Sigmoid colon (tissue), 4 donors: ENCODE measurements at regions not wholly inside any gene's neighbourhood (a gene's known extent, or its start where the extent isn't known, plus 50 kb on each side); places are given as distances from the start of the nearest gene placed in this dataset.
"Not testable (repeated sequence)": the region's sequence is repeated elsewhere in the genome, so short reads cannot be mapped to it uniquely, and the experiment has no call there.

Source experiments
- EP300 ChIP-seq, 4 donors: sonication (generic); formaldehyde crosslinking; IDR thresholded peaks; one replicate each; pipeline ENCODE4 v1.6.1; 2017; ENCODE audit warnings: antibody characterized with exemption in 4 of 4
- POLR2A ChIP-seq, 2 donors: fragments of 450-650 bp; IDR thresholded peaks; one replicate each; pipeline ENCODE4 v1.6.1; 2016; ENCODE audit warnings: antibody characterized with exemption in 2 of 2, mild to moderate bottlenecking in 2 of 2, moderate library complexity in 2 of 2
- TF ChIP-seq, protein P1 (sequence below), 4 experiments: fragments of 450-650 bp in 3 of 4; fragments of 200-600 bp in 1 of 4; IDR thresholded peaks; one replicate each; pipeline ENCODE4 v1.5.1; 2016 to 2019; ENCODE audit warnings: antibody characterized with exemption in 4 of 4, mild to moderate bottlenecking in 3 of 4, moderate library complexity in 2 of 4

DNA sequence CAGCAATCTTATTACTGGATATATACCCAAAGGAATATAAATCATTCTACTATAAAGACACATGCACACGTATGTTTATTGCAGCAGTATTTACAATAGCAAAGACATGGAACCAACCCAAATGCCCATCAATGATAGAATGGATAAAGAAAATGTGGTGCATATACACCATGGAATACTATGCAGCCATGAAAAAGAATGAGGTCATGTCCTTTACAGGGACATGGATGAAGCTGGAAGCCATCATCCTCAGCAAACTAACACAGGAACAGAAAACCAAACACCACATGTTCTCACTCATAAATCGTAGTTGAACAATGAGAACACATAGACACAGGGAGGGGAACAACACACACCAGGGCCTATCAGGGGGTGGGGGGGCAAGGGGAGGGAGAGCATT is 353.9 kb upstream of the ATP10A start:
- TF ChIP-seq, protein P1, sequence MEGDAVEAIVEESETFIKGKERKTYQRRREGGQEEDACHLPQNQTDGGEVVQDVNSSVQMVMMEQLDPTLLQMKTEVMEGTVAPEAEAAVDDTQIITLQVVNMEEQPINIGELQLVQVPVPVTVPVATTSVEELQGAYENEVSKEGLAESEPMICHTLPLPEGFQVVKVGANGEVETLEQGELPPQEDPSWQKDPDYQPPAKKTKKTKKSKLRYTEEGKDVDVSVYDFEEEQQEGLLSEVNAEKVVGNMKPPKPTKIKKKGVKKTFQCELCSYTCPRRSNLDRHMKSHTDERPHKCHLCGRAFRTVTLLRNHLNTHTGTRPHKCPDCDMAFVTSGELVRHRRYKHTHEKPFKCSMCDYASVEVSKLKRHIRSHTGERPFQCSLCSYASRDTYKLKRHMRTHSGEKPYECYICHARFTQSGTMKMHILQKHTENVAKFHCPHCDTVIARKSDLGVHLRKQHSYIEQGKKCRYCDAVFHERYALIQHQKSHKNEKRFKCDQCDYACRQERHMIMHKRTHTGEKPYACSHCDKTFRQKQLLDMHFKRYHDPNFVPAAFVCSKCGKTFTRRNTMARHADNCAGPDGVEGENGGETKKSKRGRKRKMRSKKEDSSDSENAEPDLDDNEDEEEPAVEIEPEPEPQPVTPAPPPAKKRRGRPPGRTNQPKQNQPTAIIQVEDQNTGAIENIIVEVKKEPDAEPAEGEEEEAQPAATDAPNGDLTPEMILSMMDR (IDR thresholded peaks at IDR 0.05), result not testable (repeated sequence)
- not testable (repeated sequence) for TF ChIP-seq EP300, POLR2A (IDR thresholded peaks at IDR 0.05)
